HG03571 (cell line): ENCODE measurements at regions not wholly inside any gene's neighbourhood (a gene's known extent, or its start where the extent isn't known, plus 50 kb on each side); places are given as distances from the start of the nearest gene placed in this dataset.

ENCODE experiments used
- ATAC-seq: cut with Tn5 transposase; IDR thresholded peaks from one replicate; pipeline ENCODE4 v1.9.1; 2021; ENCODE audit not compliant: unreplicated experiment

GRCh38 chr13:73683746-73684145 lies 450.5 kb downstream of the KLF12 start:
- no peak for ATAC-seq

GRCh38 chr13:73681779-73682178 lies 452.4 kb downstream of the KLF12 start:
- ATAC-seq, result no peak

- ATAC-seq, result no peak
Measured at GRCh38 chr13:73681015-73681414, 453.2 kb downstream of the KLF12 start.

DNA sequence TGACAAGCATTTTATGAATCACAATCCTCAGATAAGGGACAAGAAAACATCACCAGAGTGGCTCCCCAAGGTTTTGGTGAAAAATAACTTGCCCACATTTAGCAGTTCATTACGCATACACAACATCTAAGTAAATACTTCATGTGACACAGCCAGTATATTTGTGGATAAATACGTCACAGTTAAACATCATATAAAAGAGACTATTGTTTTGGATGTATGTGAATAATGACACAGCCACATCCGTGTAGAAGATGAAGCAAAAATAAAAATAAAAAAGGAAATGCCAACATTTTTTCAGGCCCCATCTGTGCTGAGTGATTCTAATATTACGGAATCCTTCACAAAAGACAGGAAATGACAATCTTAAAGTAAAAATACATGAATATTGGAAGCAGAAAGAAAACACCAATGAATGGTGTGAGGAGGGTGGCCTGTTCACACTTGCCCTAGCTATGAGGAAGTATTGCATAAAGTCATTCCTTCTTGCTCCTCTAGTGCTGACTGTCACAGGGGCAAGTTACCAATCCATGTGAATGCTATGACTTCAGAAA lies 457.1 kb downstream of the KLF12 start:
- no peak for ATAC-seq

GRCh38 chr13:73676550-73677047 lies 457.6 kb downstream of the KLF12 start:
- ATAC-seq, result no peak

GRCh38 chr13:73675821-73676220 lies 458.4 kb downstream of the KLF12 start:
- ATAC-seq, result no peak

DNA sequence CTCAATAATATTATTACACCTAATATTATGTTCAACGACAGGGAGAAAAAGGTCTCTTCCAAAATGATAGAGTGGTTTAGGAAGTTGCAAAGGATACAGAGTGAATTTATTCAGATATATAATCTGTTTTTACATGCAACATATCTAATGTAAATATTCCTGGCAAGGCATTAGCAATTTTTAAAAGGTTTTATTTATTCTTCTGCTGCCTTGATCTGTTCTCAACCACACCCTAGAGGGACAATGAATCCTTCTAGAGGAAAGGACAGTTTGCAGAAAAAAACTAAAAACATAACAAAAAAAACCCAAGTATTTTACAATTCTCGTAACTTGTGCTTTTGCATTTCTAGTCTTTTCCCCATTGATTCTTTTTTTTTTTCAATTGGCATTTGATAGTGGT lies 459.6 kb downstream of the KLF12 start:
- no peak for ATAC-seq

GRCh38 chr13:73673931-73674330 lies 460.3 kb downstream of the KLF12 start:
- no peak for ATAC-seq

DNA sequence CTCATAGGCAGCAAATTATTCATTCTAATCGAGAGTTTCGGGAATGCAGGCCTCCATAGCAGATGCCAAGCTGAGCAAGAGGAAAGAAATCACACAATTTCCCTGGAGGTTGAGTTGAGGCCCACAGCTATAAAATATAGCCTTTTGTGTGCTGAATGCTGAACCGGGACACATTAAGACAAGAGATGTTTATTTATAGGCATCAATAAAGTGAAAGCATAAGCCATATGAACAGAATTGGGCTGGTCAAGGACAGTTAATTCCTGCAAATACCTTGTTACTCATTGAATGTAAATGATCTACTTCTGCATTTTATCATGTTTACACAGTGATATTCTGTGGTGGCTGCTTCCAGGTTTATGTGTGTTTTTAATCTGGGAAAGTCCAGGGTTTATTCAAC lies 461.7 kb downstream of the KLF12 start:
- ATAC-seq, result no peak

GRCh38 chr13:73671732-73672131 lies 462.5 kb downstream of the KLF12 start:
- no peak for ATAC-seq

GRCh38 chr13:73671011-73671410 lies 463.2 kb downstream of the KLF12 start:
- ATAC-seq, result no peak

DNA sequence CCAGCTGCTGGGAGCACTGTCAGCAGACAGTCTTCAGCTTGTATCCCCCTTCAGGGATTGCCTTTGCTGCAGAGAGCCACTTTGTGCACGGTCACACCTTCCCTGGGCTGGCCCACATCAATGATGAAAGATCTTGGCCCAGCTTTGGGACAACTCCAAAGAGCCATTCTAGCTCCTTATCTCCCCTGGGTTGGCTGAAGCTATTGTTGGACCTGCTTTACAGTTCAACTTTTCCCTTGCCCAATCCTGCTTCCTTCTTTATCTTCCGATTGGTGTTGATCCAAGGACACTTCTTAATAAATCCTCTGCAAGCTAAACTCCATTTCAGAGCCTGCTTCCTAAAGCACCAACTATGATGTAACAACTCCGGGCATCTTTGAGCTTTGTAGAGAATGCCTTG lies 466.4 kb downstream of the KLF12 start:
- ATAC-seq, result no peak

- no peak for ATAC-seq
Measured at GRCh38 chr13:73665261-73665660, 468.9 kb downstream of the KLF12 start.

GRCh38 chr13:73664851-73665250 lies 469.4 kb downstream of the KLF12 start:
- no peak for ATAC-seq

DNA sequence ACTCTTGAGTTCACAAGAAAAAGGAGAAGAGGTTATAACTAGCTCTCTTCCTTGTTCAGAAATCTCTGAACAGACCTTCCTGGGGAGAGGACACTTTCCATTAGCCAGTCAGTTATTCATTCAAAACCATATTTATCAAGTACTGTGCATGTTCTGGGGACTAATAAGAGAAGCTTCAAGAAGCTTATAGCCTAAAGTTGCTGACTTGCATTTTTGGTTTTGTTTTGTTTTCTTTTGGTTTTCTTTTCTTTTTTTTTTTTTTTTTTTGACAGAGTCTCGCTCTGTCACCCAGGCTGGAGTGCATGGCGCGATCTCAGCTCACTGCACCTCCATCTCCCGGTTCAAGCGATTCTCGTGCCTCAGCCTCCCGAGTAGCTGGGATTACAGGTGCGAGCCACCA lies 471.4 kb downstream of the KLF12 start:
- no peak for ATAC-seq

GRCh38 chr13:73661687-73662425 lies 472.3 kb downstream of the KLF12 start:
- no peak for ATAC-seq

- ATAC-seq, result no peak
Measured at GRCh38 chr13:73661066-73661465, 473.1 kb downstream of the KLF12 start.

- ATAC-seq, result no peak
Measured at GRCh38 chr13:73658639-73659038, 475.6 kb downstream of the KLF12 start.

DNA sequence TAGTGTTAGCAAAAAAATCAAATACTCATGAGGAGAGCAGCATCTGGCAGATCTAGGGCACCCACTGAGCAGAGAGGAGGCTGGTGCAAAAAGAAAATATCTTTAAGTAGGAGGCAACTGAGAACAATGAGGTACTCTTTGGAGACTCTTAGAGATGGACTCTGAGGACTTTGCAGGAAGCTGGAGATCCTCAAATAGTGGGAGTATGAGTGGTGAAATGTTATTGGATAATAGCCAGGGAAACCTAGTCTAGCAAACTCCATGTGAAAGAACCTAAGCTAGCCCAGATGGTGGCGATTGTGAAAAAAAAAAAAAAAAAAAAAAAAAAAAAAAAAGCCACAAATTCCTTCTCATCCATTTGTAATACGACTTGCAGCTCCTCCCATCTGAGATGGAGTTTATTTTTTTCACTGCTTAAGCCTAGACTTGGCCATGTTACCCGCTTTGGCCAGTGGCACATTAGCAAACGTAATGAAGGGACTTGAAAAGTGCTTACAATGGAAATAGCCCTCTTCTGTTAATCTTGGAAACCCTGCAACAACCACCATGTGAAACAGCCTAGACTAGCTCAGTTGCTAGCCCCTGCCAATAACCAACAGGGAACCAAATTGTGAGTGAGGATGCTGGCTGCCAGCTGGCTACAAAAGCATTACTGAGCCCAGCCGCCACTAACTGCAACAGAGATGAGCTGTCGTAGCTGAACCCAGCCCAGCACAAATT lies 476.2 kb downstream of the KLF12 start:
- no peak for ATAC-seq

DNA sequence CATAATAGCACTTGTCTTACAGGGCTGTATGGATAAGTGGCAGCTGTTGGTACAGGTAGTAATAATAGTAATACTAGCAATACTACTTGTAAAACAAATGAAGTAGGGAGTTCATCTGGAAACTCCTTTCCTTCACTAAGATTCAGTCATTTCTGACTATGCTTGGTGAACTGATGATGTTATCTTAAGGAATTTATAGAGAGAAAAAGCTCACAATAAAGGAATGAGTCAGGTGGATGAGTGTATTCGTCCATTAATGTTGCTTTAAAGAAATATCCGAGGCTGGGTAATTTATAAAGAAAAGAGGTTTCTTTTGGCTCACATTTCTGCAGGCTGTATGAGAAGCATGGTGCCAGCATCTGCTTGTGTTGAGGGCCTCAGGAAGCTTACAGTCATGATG lies 477.3 kb downstream of the KLF12 start:
- ATAC-seq, result no peak

DNA sequence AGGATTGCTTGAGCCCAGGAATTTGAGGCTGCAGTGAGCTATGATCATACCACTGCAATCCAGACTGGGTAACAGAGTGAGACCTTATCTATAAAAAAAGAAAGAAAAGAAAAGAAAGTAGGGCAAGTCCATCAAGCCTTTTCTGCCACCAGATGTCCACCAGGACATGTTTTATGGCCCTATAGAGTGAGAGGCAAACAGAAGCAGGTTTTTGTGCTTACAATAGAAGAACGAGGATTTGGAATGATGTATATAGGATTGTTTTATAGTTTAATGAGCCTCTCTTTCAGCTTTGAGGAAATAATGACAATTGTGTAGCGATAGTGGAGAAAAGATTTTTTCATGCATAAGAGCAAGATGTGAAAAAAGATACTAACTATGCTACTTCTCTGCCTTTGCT lies 480.5 kb downstream of the KLF12 start:
- ATAC-seq, result no peak

- no peak for ATAC-seq
Measured at GRCh38 chr13:73647417-73647816, 486.8 kb downstream of the KLF12 start.
